ENCODE measurements at regions not wholly inside any gene's neighbourhood (a gene's known extent, or its start where the extent isn't known, plus 50 kb on each side); places are given as distances from the start of the nearest gene placed in this dataset.
"Not testable (repeated sequence)": the region's sequence is repeated elsewhere in the genome, so short reads cannot be mapped to it uniquely, and the experiment has no call there.

GRCh38 chr10:3959370-3960325 lies 174.6 kb upstream of the KLF6 start:
- DNase-seq (ENCODE audit: low read depth), result no peak

- no peak for DNase-seq (ENCODE audit: low read depth)
Measured at GRCh38 chr10:3958472-3958996, 173.5 kb upstream of the KLF6 start.

GRCh38 chr10:3955955-3956617 lies 171.1 kb upstream of the KLF6 start:
- no peak for DNase-seq (ENCODE audit: low read depth)

GRCh38 chr10:3955493-3955892 lies 170.5 kb upstream of the KLF6 start:
- no peak for DNase-seq (ENCODE audit: low read depth)

- DNase-seq (ENCODE audit: low read depth), result no peak
Measured at GRCh38 chr10:3954615-3955014, 169.6 kb upstream of the KLF6 start.

- DNase-seq (ENCODE audit: low read depth), result not testable (repeated sequence)
Measured at GRCh38 chr10:3954007-3954406, 169.0 kb upstream of the KLF6 start.

GRCh38 chr10:3951993-3952392 lies 167.0 kb upstream of the KLF6 start:
- DNase-seq (ENCODE audit: low read depth), result no peak

- DNase-seq (ENCODE audit: low read depth), result peak; percentile 40
Measured at GRCh38 chr10:3950676-3951275, 165.8 kb upstream of the KLF6 start.

GRCh38 chr10:3949711-3950110 lies 164.7 kb upstream of the KLF6 start:
- DNase-seq (ENCODE audit: low read depth), result no peak

- DNase-seq (ENCODE audit: low read depth), result peak; percentile 79
Measured at GRCh38 chr10:3948843-3949242, 163.8 kb upstream of the KLF6 start.

GRCh38 chr10:3946234-3947229 lies 161.5 kb upstream of the KLF6 start:
- DNase-seq (ENCODE audit: low read depth), result no peak

- DNase-seq (ENCODE audit: low read depth), result no peak
Measured at GRCh38 chr10:3945026-3945425, 160.0 kb upstream of the KLF6 start.

GRCh38 chr10:3944591-3944990 lies 159.6 kb upstream of the KLF6 start:
- no peak for DNase-seq (ENCODE audit: low read depth)

GRCh38 chr10:3943695-3944257 lies 158.8 kb upstream of the KLF6 start:
- DNase-seq (ENCODE audit: low read depth), result no peak

GRCh38 chr10:3942937-3943489 lies 158.0 kb upstream of the KLF6 start:
- no peak for DNase-seq (ENCODE audit: low read depth)

- DNase-seq (ENCODE audit: low read depth), result no peak
Measured at GRCh38 chr10:3941676-3942075, 156.7 kb upstream of the KLF6 start.

- DNase-seq (ENCODE audit: low read depth), result no peak
Measured at GRCh38 chr10:3936422-3937040, 151.5 kb upstream of the KLF6 start.

- no peak for DNase-seq (ENCODE audit: low read depth)
Measured at GRCh38 chr10:3935933-3936359, 150.9 kb upstream of the KLF6 start.

GRCh38 chr10:3935141-3935540 lies 150.1 kb upstream of the KLF6 start:
- peak; percentile 25 for DNase-seq (ENCODE audit: low read depth)

GRCh38 chr10:3933733-3934132 lies 148.7 kb upstream of the KLF6 start:
- no peak for DNase-seq (ENCODE audit: low read depth)

All from T-helper 22 cell (primary cell).